Astrocyte (in vitro differentiated cells and primary cell): ENCODE measurements at regions not wholly inside any gene's neighbourhood (a gene's known extent, or its start where the extent isn't known, plus 50 kb on each side); places are given as distances from the start of the nearest gene placed in this dataset.

Source experiments
- DNase-seq: peaks from one replicate; pipeline ENCODE4 v3.0.0-alpha.2; 2010; ENCODE audit warnings: low read depth
- FAIRE-seq: peaks from 2 replicates; lab custom pipeline; 2011; peaks lifted over from hg19 to GRCh38; lab: Jason Lieb, UNC
- H2AFZ ChIP-seq: 2 replicates; pipeline ENCODE4 v1.6.0; 2012; ENCODE audit warnings: low read depth, low read length, inconsistent platforms
- H3K27ac ChIP-seq: 2 replicates; pipeline ENCODE4 v1.5.1; 2011; ENCODE audit warnings: low read depth, low read length, inconsistent platforms
- H3K27me3 ChIP-seq: 2 replicates; pipeline ENCODE4 v1.6.0; 2011; ENCODE audit warnings: low read length, inconsistent platforms; ENCODE audit not compliant: insufficient read depth
- H3K36me3 ChIP-seq: 2 replicates; pipeline ENCODE4 v1.5.1; 2011; ENCODE audit warnings: low read length, inconsistent platforms; ENCODE audit not compliant: insufficient read depth
- H3K4me1 ChIP-seq: 2 replicates; pipeline ENCODE4 v1.5.1; 2011; ENCODE audit warnings: low read length, inconsistent platforms; ENCODE audit not compliant: insufficient read depth
- H3K4me2 ChIP-seq: 2 replicates; pipeline ENCODE4 v1.6.0; 2012; ENCODE audit warnings: low read length, inconsistent platforms
- H3K4me3 ChIP-seq: 2 replicates; pipeline ENCODE4 v1.5.1; 2011; ENCODE audit warnings: low read depth, mild to moderate bottlenecking, low read length, inconsistent platforms; ENCODE audit not compliant: insufficient read depth
- H3K79me2 ChIP-seq: 2 replicates; pipeline ENCODE4 v1.6.0; 2012; ENCODE audit warnings: mild to moderate bottlenecking, low read length, inconsistent platforms; ENCODE audit not compliant: insufficient read depth
- H3K9ac ChIP-seq: 2 replicates; pipeline ENCODE4 v1.6.0; 2012; ENCODE audit warnings: mild to moderate bottlenecking, low read length, inconsistent platforms
- H3K9me3 ChIP-seq: 2 replicates; pipeline ENCODE4 v1.5.1; 2012; ENCODE audit warnings: low read depth, mild to moderate bottlenecking, low read length, inconsistent platforms; ENCODE audit not compliant: insufficient read depth
- H4K20me1 ChIP-seq: 2 replicates; pipeline ENCODE4 v1.6.0; 2012; ENCODE audit warnings: low read length, inconsistent platforms; ENCODE audit not compliant: insufficient read depth
- H3K27ac Mint-ChIP-seq: one replicate; pipeline ENCODE4 v1.8.0; 2021; ENCODE audit warnings: mild to moderate bottlenecking, mixed read lengths; ENCODE audit not compliant: unreplicated experiment
- H3K27me3 Mint-ChIP-seq: one replicate; pipeline ENCODE4 v1.8.0; 2021; ENCODE audit warnings: low read depth, mixed read lengths; ENCODE audit not compliant: unreplicated experiment
- H3K36me3 Mint-ChIP-seq: one replicate; pipeline ENCODE4 v1.8.0; 2021; ENCODE audit warnings: low read depth, mixed read lengths; ENCODE audit not compliant: unreplicated experiment
- H3K4me1 Mint-ChIP-seq: one replicate; pipeline ENCODE4 v1.8.0; 2021; ENCODE audit warnings: low read depth, mixed read lengths; ENCODE audit not compliant: unreplicated experiment
- H3K4me3 Mint-ChIP-seq: one replicate; pipeline ENCODE4 v1.8.0; 2021; ENCODE audit warnings: mild to moderate bottlenecking, moderate library complexity, mixed read lengths; ENCODE audit not compliant: unreplicated experiment
- H3K9me3 Mint-ChIP-seq: one replicate; pipeline ENCODE4 v1.8.0; 2021; ENCODE audit warnings: mild to moderate bottlenecking, mixed read lengths; ENCODE audit not compliant: unreplicated experiment
- EZH2 ChIP-seq: IDR thresholded peaks from 2 replicates; pipeline ENCODE4 v1.6.1; 2012; ENCODE audit warnings: mild to moderate bottlenecking, low read length, inconsistent platforms; ENCODE audit not compliant: insufficient read depth
- TF ChIP-seq, protein P1 (sequence below): IDR thresholded peaks from 2 replicates; pipeline ENCODE4 v1.5.1; 2011; ENCODE audit warnings: low read depth, mild to moderate bottlenecking, inconsistent platforms, low read length, moderate library complexity; ENCODE audit not compliant: insufficient read depth

- Histone ChIP-seq H2AFZ (no peak overlapping the region), H3K27ac (no peak overlapping the region), H3K27me3 (peaks cover 68% of the 10 kb centered on the region), H3K4me3 (no peak overlapping the region), H3K4me1 (no peaks in the 10 kb centered on the region), H3K4me2 (no peak overlapping the region), H3K9me3 (no peaks in the 10 kb centered on the region), H3K36me3 (no peaks in the 10 kb centered on the region), H3K9ac (no peak overlapping the region), H4K20me1 (no peaks in the 10 kb centered on the region), H3K79me2 (no peaks in the 10 kb centered on the region)
- no peak overlapping the region for H3K27ac Mint-ChIP-seq
- H3K4me3 Mint-ChIP-seq, result no peak overlapping the region
- DNase-seq (no peak), FAIRE-seq (no peak)
- H3K36me3 Mint-ChIP-seq, result no peaks in the 10 kb centered on the region
- no peaks in the 10 kb centered on the region for H3K9me3 Mint-ChIP-seq
- peaks cover 3% of the 10 kb centered on the region for H3K4me1 Mint-ChIP-seq
- TF ChIP-seq, protein P1, sequence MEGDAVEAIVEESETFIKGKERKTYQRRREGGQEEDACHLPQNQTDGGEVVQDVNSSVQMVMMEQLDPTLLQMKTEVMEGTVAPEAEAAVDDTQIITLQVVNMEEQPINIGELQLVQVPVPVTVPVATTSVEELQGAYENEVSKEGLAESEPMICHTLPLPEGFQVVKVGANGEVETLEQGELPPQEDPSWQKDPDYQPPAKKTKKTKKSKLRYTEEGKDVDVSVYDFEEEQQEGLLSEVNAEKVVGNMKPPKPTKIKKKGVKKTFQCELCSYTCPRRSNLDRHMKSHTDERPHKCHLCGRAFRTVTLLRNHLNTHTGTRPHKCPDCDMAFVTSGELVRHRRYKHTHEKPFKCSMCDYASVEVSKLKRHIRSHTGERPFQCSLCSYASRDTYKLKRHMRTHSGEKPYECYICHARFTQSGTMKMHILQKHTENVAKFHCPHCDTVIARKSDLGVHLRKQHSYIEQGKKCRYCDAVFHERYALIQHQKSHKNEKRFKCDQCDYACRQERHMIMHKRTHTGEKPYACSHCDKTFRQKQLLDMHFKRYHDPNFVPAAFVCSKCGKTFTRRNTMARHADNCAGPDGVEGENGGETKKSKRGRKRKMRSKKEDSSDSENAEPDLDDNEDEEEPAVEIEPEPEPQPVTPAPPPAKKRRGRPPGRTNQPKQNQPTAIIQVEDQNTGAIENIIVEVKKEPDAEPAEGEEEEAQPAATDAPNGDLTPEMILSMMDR, result no peak
- TF ChIP-seq EZH2, result no peak
- H3K27me3 Mint-ChIP-seq, result peaks cover 67% of the 10 kb centered on the region
Observed at GRCh38 chr20:51080516-51080915, 57.6 kb upstream of the KCNG1 start.

DNA sequence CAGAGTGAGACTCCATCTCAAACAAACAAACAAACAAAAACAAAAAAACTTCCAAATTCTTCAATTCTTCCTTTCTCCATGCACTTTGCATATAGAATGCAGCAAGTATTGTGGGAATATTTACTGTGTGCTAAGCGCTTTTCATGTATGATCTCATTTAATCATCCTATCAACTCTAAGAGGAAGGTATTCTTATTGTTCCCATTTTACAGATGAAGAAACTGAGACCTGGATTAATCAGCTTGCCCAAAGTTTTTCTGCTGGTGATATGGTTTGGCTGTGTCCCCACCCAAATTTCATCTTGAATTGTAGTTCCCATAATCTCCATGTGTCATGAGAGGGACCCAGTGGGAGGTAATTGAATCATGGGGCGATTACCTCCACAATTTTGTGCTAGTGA lies 56.6 kb upstream of the KCNG1 start:
- H3K4me3 ChIP-seq, result no peak overlapping the region
- H4K20me1 ChIP-seq, result no peaks in the 10 kb centered on the region
- Mint-ChIP-seq H3K27me3 (peaks cover 67% of the 10 kb centered on the region), H3K27ac (no peak overlapping the region), H3K36me3 (peaks cover 2% of the 10 kb centered on the region), H3K9me3 (peaks cover 2% of the 10 kb centered on the region), H3K4me1 (peaks cover 3% of the 10 kb centered on the region), H3K4me3 (no peak overlapping the region)
- no peak for DNase-seq
- TF ChIP-seq, protein P1, result no peak
- no peak for TF ChIP-seq EZH2
- H3K79me2 ChIP-seq, result no peaks in the 10 kb centered on the region
- FAIRE-seq, result no peak
- no peak overlapping the region for H3K9ac ChIP-seq
- H3K36me3 ChIP-seq, result no peaks in the 10 kb centered on the region
- H3K9me3 ChIP-seq, result no peaks in the 10 kb centered on the region
- H3K4me2 ChIP-seq, result no peak overlapping the region
- H3K27ac ChIP-seq, result no peak overlapping the region
- no peak overlapping the region for H2AFZ ChIP-seq
- H3K4me1 ChIP-seq, result no peaks in the 10 kb centered on the region
- peaks cover 66% of the 10 kb centered on the region for H3K27me3 ChIP-seq

GRCh38 chr20:51077686-51078060 lies 54.8 kb upstream of the KCNG1 start:
- Histone ChIP-seq H3K4me2 (peak overlapping the region; percentile 18), H3K9me3 (no peaks in the 10 kb centered on the region), H3K9ac (no peak overlapping the region), H3K36me3 (no peaks in the 10 kb centered on the region), H2AFZ (no peak overlapping the region), H3K79me2 (no peaks in the 10 kb centered on the region), H3K4me3 (no peak overlapping the region), H3K27me3 (peaks cover 56% of the 10 kb centered on the region), H3K4me1 (no peaks in the 10 kb centered on the region), H4K20me1 (no peaks in the 10 kb centered on the region), H3K27ac (no peak overlapping the region)
- DNase-seq, result no peak
- TF ChIP-seq, protein P1, result no peak
- TF ChIP-seq EZH2, result no peak
- Mint-ChIP-seq H3K4me3 (no peak overlapping the region), H3K36me3 (peaks cover 4% of the 10 kb centered on the region), H3K9me3 (peaks cover 4% of the 10 kb centered on the region), H3K27ac (no peak overlapping the region), H3K27me3 (peaks cover 64% of the 10 kb centered on the region), H3K4me1 (peaks cover 3% of the 10 kb centered on the region)
- FAIRE-seq, result no peak
